ENCODE measurements at regions not wholly inside any gene's neighbourhood (a gene's known extent, or its start where the extent isn't known, plus 50 kb on each side); places are given as distances from the start of the nearest gene placed in this dataset.
"Not testable (repeated sequence)": the region's sequence is repeated elsewhere in the genome, so short reads cannot be mapped to it uniquely, and the experiment has no call there.

GRCh38 chr2:226198956-226199355 is 600.7 kb downstream of the IRS1 start:
- DNase-seq (ENCODE audit: low read depth), result no peak

- DNase-seq (ENCODE audit: low read depth), result no peak
These were observed 609.0 kb downstream of the IRS1 start for GRCh38 chr2:226190479-226191252.

DNA sequence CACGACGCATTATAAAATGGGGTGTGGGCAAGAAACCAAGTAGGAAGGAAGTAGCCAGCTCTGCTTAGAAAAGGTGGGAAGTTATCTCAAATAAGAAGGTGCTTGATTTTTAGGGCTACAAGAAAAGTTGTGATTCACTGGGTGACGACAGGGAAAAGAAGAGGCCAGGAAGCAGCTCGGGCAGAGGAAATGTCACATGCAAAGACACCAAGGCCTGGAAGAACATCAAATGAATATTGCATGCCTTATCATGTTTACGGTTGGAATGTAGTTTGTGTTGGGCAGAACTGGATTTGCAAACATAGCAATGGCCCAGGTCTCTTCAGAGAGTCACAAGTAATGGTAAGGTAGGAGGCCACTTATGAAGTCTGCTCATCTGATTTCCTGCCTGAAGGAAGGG is 610.6 kb downstream of the IRS1 start:
- no peak for DNase-seq (ENCODE audit: low read depth)

DNA sequence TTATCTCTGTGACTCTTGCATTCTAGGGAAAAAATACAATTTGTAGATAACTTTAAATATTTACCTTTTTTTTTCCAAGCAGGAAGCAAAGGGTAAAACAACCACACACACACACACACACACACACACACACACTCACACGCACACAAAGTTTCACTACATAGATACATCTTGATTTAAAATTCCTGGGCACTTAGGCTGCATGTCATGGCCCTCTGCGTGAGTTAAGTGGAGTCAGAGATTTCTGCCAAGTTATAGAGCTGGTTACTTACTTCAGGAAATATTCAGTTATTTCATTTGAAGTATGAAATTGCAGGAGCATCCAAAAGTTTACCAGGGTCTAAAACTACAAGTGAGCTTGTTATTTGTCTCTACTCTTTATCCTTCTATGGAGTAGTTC is 612.0 kb downstream of the IRS1 start:
- no peak for DNase-seq (ENCODE audit: low read depth)

- no peak for DNase-seq (ENCODE audit: low read depth)
These were observed 612.5 kb downstream of the IRS1 start for GRCh38 chr2:226187156-226187555.

GRCh38 chr2:226185616-226186211 is 613.9 kb downstream of the IRS1 start:
- no peak for DNase-seq (ENCODE audit: low read depth)

GRCh38 chr2:226184940-226185615 is 614.5 kb downstream of the IRS1 start:
- DNase-seq (ENCODE audit: low read depth), result no peak

DNA sequence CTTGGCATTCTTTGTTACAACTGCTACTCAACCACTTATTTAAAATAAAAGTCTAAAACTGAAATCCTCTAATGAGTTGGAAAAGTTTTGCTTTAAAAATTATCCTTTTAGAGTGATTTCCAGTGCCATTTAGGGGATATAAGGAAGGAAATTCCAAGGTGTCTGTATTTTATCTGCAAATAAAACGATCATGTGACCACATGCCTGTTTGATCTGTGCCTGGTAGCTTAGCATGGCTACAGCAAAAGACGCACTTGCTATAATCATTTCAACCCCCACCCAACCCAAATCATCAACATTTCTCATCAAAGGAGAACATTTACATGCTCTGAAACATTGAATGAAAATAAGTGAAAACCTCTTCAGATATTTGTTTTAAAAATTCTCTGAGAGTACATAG is 615.1 kb downstream of the IRS1 start:
- no peak for DNase-seq (ENCODE audit: low read depth)

GRCh38 chr2:226183550-226183949 is 616.1 kb downstream of the IRS1 start:
- no peak for DNase-seq (ENCODE audit: low read depth)

GRCh38 chr2:226183033-226183432 is 616.6 kb downstream of the IRS1 start:
- DNase-seq (ENCODE audit: low read depth), result no peak

DNA sequence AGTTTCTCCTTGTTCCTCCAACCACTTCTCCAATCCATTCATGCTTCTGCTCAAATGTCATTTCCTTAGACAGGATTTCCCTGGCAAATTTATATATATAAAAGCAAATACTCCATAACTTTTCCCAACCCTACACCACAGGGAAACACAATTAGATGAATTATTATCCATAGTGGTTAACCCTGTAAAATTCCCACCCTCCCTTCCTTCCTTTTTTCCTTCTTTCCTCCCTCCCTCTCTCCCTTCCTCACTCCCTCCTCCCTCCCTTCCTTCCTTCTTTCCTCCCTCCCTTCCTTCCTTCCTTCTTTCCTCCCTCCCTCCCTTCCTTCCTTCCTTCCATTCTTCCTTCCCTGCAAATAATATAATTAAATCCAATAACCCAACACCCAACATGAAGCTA is 617.7 kb downstream of the IRS1 start:
- DNase-seq (ENCODE audit: low read depth), result no peak

- no peak for DNase-seq (ENCODE audit: low read depth)
These were observed 619.2 kb downstream of the IRS1 start for GRCh38 chr2:226180281-226180884.

- DNase-seq (ENCODE audit: low read depth), result no peak
These were observed 620.6 kb downstream of the IRS1 start for GRCh38 chr2:226179010-226179409.

GRCh38 chr2:226176283-226176984 is 623.2 kb downstream of the IRS1 start:
- DNase-seq (ENCODE audit: low read depth), result no peak

DNA sequence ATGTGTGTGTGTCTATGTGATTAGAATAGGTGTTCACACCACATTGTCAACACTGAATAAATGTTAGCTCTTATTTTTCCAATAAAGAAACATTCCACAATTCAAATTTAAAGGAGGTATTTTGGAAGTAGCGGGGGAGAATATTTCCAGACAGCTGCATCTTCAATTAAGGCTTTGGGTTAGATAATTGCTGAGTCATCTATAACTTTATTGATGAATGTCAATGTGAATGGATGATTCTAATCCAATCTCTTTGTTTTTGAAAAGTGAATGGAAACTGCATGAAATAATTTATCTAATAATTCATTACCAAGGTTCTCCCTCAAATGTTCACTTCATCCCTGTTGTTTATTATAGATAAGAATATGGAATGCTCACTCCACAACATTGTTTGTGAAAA is 625.2 kb downstream of the IRS1 start:
- no peak for DNase-seq (ENCODE audit: low read depth)

GRCh38 chr2:226172939-226173338 is 626.7 kb downstream of the IRS1 start:
- DNase-seq (ENCODE audit: low read depth), result no peak

- no peak for DNase-seq (ENCODE audit: low read depth)
These were observed 627.3 kb downstream of the IRS1 start for GRCh38 chr2:226172309-226172708.

DNA sequence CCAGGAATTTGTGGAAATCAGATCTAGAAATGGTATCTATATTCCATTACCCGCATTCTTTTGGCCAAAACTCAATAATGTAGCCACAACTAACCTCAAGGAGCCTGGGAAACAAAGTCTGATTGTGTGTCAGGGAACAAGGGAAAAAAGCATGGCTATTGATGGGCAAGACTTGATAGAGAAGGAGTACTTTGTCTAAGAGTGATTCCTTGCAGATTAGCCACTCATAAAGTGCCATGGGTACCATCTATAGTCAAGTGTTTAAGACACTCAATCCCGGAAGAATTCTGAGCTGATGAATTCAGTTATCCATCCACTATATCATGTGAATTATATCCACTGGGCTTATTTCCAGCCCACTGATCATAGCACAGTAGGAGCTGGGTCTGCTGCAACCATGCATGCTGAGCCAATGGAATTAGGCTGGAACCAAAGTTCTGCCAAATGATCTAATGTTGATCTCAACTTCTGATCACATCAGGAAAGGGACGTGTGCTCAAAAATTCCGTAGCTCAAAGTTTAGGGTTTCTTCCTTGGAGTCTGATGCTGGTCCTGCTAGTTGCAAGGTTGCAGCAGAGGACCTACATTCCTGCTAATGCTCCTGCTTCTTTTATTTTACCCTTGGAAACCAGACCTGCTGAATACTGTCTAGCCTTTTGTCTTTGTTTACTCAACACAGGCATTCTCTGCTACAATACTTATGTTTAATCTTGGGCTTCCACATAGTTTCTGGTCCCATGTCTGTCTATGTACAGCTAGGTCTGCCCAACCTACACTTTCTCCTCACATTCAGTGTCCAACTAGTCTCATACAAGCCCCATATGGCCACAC is 629.7 kb downstream of the IRS1 start:
- no peak for DNase-seq (ENCODE audit: low read depth)

- no peak for DNase-seq (ENCODE audit: low read depth)
These were observed 631.0 kb downstream of the IRS1 start for GRCh38 chr2:226168496-226169160.

GRCh38 chr2:226164512-226164911 is 635.1 kb downstream of the IRS1 start:
- DNase-seq (ENCODE audit: low read depth), result no peak

GRCh38 chr2:226160617-226161016 is 639.0 kb downstream of the IRS1 start:
- not testable (repeated sequence) for DNase-seq (ENCODE audit: low read depth)

Data from stimulated activated CD8-positive, alpha-beta memory T cell treated with anti-CD3 and anti-CD28 coated beads, Interleukin-12 subunit alpha, Interleukin-12 subunit beta, amount 100 ng/mL, for 4 hours (primary cell).